ENCODE measurements at regions not wholly inside any gene's neighbourhood (a gene's known extent, or its start where the extent isn't known, plus 50 kb on each side); places are given as distances from the start of the nearest gene placed in this dataset.
A peak's percentile ranks its signal among the peaks of the same experiment; 100 is the strongest.
"Not testable (repeated sequence)": the region's sequence is repeated elsewhere in the genome, so short reads cannot be mapped to it uniquely, and the experiment has no call there.

DNA sequence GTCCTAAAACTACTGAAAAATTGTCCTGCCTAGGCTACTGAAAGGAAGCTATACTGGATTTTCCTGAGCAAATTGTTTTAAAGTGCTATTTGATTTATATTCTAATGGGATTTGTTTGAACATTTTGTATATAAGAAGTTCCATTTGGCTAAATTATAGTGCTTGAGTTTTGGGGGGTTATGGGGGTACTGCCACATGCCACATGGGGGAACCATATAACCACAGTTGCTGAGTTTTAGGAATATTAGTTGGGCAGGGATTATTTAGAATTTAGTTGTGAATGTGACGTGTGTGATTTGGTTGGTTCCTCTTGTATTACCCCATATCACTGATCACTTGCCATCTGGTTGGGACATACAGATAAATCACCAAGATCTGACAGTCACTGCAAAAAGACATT lies 224.5 kb upstream of the TAPT1 start:
- no peak for DNase-seq (ENCODE audit: low read depth)

DNA sequence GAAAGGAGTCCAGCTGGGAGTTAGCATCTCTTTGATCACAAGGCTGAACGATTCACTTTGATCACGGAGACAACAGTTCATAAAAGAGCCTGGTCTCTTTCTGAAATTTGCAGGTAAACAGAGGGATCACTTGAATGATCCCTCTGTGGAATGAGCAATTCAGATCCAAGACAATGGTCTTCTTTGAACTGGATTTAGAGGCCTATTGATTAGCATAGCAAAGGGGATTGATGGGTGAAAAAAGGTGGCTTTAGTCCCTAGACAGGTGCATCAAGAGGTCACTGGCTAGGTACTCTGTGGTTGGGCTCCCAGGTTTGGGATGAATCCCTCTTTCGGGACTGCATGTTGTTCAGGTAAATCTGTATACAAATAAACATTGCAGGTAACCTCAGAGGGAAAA lies 223.8 kb upstream of the TAPT1 start:
- no peak for DNase-seq (ENCODE audit: low read depth)

DNA sequence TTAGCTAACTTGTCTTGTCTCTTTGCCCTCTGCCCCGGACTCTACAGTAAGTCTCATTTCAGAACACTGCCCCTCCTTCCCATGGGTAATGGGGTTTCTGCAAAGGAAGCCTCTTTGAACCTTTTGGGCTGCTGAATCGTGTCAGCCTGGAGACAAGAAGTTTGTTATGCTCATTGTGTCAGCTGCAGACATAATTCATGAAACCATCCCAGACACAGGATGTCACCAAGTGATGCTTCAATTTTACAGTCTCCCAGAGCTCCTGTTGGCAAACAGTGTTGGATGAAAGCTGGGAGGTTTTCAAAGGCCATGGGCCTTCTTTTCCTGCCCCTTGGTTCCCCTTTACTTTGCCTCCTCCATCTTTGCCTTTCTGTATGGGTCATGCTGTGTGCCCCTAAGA lies 223.1 kb upstream of the TAPT1 start:
- no peak for DNase-seq (ENCODE audit: low read depth)

DNA sequence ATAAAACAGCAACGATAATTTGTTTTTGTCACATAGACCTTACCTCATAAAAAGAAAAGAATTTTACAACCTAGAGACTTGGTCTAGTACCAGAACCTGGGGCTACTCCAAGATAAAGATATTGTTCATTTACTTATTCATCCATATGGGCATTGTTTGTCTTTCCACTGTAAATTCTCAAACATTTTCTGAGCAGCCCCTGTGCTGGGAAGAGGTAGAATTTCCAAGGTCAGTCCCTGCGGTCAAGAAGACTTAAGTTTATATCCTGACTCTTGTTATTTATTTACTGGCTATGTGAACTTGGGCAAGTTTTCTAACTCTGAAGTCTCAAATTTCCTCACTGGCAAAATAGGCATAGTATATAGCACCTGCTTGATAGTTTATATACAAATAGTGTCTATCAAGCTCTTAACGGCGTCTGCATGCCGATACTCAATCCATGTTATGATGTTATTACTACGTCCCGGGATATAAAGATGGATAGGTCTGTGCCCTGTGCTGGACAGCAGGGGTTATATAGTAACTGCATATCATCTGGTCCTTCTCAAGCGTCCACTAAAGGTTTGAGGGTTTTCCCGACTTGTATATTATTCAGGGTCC lies 222.1 kb upstream of the TAPT1 start:
- DNase-seq (ENCODE audit: low read depth), result no peak

DNA sequence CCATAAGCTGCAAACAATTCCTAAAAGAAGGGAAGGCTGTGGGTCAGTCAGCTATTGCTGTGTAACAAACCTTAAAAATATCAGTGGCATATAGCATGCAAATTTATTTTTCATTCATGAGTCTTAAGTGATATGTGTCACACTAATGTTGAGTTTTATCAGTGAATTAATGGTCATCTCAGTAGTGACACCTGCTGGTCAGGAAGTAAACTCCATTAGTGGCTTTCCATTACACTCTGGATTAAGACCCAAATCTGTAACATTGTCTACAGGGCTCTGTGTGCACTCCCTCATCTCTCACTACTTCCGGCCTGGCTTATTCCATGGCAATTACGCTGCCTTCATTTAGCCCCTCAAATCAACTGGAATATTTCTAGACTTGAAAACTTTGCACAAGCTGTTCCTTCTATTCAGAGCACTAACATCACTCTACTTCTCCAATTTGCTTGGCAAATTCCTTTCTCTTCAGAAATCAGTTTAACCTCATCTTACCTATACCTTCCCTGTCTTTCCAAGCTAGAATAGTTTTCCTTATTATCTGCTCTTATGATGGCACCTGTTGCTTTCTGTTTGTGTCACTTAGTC lies 217.3 kb upstream of the TAPT1 start:
- DNase-seq (ENCODE audit: low read depth), result peak; percentile 46

DNA sequence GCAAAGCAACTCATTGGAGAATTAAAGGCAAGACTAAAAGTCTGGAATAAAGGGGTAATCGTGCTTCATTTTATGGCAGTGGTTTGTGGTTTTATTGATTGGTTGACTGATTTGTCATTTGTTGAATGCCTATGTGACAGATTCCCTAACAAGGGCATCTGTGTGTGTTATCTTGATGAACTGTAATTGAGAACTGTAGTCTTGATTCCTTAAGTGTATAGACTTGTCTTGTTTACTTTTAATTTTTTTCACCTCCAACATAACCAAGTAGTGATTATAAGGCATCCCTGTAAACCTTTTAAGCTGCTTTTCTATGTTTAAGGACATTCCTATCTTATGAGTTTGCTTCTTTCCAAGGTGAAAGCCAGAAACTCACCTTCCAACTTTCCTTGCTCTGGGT lies 216.0 kb upstream of the TAPT1 start:
- DNase-seq (ENCODE audit: low read depth), result no peak

DNA sequence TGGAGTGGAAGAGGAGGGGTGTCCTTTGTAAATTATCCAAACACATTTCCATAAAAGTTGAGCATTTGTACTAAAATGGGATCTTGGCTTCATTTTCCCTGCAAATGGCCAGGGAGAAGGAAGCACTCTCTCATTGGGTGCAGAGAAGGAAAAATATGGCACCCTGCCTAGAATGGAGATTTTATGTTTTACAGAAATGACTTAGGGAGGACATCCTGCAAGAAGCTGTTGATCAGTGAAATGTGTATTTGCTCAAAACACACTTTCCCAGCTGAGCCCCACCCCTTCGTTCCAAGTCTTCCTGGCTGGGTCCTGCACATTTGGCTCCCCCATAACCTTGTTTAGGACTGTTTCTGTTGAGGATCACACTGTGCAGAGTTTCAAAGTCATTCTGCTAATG lies 213.5 kb upstream of the TAPT1 start:
- DNase-seq (ENCODE audit: low read depth), result no peak

DNA sequence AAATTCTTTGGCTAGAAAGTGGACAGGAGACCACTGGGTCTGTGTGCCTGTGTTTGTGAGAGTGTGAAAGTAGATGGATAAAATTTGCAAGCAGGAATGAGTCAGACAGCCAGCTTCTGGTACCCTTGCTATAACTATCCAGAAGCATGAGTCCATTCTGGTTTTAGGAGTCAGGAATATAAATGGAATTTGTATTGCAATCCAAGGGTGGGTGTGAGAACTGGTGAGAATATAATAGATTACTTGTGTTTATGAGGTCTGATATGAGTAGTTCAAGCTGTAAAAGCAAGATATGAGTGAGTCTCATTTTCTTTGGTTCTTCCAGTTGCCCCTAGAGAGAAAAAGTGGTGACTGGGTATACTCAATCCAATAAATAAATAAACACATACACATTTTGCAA lies 212.7 kb upstream of the TAPT1 start:
- DNase-seq (ENCODE audit: low read depth), result no peak

DNA sequence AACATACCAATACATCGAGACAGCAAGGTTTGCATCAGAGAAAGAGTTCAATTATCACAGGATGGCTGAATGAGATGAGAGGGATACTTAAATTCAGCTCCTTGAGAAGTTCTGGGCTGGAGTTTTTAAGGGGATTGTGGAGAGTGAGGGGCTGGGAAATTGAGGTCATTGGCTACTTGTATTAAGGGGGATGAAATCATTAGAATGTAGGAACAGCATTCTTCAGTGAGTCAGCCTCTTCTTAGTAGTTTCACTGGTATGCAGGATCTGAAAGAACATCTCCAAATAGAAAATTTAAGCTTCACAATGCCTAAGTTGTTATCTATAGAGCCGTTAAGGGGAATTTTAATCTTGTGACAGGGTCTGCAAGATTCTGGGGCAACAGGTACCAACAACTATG lies 211.6 kb upstream of the TAPT1 start:
- no peak for DNase-seq (ENCODE audit: low read depth)

DNA sequence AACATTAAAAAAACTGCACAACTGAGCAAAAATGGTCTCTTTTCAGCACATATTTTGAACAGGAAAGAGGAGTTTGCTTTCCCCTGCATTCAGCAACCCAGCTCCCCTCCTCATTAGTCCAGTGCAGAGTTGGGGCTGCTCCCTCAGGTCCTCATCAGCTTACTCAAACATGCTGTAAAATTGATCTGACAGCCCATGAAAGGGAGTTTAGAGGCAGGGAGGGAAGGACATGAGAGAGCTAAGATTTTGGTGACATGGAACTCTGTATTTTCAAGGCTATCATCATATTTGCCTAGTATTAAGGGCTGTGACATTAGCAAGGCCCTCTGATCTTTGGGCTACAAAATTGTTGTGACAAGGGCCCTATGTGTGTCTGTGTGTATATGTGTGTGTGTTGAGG lies 205.6 kb upstream of the TAPT1 start:
- no peak for DNase-seq (ENCODE audit: low read depth)

DNA sequence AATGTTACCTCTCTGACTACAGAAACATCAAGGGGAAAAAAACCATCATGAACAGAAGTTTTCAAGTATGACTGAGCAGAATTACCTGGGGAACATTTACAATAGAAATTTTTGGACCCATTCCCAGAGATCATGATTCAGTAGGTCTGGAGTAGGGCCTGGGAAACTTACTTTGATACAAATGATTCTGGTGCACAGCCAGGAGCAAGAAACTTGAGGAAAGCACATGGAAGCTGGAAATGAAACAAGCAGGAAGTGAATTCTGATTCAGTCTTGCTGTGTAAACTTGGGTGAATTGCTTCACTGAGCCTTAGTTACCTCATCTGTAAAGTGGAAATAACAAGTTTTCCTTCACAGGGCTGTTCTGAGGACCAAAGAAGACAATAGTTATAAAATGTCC lies 192.5 kb upstream of the TAPT1 start:
- DNase-seq (ENCODE audit: low read depth), result peak; percentile 33

DNA sequence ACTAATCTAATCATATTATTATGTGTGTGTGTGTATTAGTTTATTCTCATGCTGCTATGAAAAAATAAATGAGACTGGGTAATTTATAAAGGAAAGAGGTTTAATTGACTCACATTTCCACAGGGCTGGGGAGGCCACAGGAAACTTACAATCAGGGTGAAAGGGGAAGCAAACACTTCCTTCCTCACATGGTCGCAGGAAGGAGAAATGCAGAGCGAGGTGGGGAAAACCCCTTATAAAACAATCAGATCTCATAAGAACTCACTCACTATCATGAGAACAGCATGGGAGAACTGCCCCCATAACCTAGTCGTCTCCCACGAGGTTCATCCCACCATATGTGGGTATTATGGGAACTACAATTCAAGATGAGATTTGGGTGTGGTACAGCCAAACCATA lies 190.9 kb upstream of the TAPT1 start:
- no peak for DNase-seq (ENCODE audit: low read depth)

DNA sequence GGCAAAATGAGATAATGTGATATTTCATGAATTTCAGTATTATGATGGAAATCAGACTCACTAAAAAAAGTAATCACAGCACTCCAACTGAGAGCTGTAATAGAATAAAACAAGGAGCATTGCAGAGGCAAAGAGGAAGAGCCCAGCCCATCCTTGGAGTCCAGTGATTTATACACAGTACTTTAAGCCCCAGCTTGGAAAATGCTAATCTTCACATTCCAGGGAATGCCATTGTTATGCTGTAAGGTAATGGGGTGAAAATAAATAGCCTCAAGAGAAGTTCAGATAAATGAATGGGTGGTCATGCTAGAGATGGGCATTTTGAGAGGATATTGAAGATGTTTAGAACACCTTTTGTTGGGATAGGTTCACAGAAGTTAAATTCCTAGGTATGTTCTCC lies 190.3 kb upstream of the TAPT1 start:
- no peak for DNase-seq (ENCODE audit: low read depth)

DNA sequence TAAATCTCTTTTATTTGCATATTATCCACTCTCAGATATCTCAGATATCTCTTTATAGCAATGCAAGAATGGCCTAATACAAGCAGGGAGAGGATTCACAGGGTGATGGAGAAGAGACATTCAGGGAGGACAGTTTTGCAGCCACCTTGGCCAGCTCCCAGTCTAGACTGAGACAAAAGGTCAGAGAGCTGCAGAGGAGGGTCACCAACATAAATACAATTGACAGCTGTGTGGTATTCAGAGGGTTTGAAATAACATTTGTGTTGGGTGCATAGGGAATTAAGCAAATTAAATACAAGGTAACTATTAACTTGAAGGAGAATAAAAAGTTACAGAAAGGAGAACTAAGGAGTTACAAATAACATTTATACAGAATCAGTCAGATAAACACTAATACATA lies 189.5 kb upstream of the TAPT1 start:
- DNase-seq (ENCODE audit: low read depth), result no peak

DNA sequence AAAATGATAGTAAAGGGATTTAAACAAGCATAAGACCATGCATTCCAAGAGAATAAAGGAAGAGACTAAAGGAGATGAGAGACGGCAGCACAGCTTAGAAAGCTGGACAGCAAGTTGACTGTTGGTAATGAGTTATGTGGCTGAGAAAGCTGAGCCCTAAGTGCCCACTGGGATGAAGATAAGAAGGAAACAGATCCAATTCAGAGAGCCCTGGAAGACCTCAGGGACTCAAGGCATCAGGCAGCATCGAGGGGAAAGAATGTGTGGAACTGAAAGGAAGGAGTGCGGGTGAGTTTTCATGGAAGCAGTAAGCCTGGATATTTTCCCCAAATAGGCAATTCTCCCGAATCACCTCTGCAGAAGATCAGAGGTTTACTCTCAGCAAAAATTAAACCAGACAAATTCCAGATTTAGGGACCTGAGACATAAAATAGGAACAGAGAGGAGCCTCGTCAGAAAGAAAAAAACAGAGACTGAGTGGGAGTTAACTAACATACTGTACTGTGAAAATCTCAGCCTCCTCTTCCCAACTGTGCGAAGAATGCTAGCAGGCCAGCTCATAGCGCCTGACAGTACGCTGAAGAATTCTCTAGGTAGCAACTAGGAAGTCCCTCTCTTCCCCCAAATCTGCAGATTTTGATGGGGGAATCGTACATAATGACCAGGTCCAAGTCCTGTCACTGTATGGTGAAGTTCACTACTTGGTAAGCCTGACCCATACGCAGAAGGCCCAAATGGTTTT lies 187.7 kb upstream of the TAPT1 start:
- no peak for DNase-seq (ENCODE audit: low read depth)

DNA sequence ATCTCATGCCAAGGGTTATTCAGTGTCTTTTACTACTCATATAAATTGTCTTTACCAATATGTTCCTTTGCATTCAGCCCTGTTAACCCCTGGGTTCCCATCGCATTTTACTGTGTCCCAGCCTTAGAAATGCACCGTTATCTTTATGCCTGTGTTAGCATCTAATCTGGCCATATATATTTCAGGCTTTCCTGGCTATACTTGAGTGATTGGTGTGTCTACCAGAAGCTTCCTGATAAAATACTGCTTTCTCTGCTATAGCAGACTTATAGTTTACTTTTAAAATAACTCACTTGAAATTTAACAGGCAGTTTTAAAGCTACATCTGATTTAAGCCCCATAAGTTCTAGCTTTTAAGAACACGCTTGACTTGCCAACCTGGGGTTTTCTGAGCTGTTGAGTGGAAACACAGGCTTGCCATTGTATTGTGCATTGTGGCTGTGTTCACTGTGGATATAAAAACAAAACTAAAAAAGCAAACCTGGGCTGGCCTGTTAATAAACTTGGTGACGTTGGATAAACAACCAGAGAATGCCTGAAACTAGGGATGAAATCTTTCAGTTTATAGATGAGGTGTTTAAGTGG lies 185.3 kb upstream of the TAPT1 start:
- DNase-seq (ENCODE audit: low read depth), result no peak

DNA sequence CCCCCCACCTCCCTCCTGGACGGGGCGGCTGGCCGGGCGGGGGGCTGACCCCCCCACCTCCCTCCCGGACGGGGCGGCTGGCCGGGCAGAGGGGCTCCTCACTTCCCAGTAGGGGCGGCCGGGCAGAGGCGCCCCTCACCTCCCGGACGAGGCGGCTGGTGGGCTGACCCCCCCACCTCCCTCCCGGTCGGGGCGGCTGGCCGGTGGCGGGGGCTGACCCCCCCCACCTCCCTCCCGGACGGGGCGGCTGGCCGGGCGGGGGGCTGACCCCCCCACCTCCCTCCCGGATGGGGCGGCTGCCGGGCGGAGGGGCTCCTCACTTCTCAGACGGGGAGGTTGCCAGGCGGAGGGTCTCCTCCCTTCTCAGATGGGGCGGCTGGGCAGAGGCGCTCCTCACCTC lies 166.9 kb upstream of the TAPT1 start:
- DNase-seq (ENCODE audit: low read depth), result not testable (repeated sequence)

DNA sequence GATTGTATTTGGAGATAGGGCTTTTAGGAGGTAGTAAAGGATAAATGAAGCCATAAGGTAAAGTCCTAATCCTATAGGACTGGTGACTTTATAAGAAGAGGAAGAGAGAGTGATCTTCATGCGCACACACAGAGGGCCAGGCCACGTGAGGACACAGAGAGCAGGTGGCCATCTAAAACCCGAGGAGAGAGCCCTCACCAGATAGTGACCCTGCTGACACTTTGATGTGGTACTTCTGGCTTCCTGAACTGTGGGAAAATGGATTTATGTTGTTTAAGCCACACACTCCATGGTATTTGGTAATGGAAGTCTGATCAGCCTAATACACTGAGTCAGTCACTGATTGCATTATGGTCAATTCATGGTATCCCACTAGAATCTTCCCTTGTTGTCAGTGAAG lies 164.9 kb upstream of the TAPT1 start:
- no peak for DNase-seq (ENCODE audit: low read depth)

DNA sequence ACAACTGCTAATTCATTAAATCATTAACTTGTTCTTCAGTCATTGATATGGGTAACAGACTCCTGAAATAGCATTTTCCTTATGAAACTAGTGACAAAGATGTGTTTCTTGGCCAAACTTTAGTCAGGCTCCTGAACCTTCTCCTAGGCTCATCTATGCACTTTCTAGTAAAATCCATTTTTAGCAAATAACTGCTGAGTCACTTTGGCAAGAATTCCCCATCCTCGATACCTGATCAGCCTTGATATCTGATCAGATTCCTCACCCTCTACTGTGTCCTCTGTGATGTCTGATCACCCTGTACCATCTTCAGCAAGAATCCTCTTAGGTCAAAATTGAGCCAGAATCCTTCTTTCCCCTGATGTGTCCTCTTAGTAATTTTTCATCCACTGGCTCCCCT lies 161.2 kb upstream of the TAPT1 start:
- DNase-seq (ENCODE audit: low read depth), result no peak

DNA sequence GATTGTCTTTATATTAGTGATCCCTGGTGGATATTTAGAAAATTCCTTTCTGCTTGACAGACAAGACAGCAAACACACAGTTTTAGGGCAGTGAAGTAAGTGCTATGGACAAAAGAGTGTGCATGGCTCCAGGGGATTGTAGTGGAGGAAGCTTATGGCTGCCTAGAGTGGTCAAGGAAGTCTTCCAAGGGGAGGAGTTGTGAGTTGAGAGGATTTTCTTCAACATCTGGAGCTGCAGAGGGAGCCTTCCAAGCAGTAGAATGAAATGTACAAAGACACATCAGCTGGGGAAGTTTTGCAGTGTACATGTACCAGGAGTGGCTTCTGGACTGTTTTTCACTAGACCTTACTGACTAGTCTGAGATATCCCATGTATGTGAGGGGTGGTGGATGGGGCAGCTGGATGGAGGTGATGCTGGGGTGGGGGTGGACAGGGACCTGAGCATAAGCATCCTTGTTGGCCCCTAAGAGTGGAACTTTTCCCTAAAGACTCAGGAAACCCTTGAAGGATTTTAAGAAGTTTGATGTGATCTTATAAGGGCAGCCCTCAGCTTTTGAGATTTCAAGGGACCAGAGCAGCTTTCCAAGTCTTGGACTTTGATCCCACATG lies 160.5 kb upstream of the TAPT1 start:
- no peak for DNase-seq (ENCODE audit: low read depth)

DNA sequence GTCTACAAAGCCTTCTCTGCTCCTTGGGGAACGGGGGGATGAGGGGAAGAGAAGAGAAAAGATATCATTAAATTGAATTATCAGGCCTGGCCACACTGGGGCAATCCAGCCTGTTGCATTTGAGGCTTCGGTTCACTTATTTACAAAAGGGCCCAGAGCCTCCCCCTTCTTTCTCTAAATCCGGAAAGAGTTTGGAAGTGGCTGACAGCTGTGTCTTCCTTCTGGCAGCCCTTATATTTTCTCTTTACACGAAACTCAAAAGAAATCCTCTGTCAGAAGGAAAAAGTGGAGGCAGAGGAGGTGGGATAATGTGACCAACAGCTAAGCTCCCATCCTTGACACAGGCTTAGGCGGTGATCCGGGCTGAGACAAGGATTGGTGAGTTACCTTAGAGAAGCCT lies 158.3 kb upstream of the TAPT1 start:
- DNase-seq (ENCODE audit: low read depth), result no peak

DNA sequence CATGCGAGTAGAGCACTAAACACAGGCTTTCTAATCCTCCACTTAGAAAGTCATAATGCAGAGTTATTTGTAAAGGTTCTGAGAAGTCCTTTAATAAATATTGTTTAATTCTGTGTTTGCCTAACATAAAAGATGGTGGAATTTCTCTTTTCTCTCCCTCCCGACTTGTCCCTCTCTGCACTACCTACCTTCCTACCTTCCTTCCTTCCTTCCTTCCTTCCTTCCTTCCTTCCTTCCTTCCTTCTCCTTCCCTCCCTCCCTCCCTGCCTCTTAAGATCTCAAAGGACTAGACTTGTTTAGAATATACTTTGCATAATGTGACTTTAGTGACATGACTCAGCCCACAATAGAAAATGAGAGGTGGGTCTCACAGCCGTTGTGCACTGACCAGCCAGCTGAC lies 156.3 kb upstream of the TAPT1 start:
- no peak for DNase-seq (ENCODE audit: low read depth)

DNA sequence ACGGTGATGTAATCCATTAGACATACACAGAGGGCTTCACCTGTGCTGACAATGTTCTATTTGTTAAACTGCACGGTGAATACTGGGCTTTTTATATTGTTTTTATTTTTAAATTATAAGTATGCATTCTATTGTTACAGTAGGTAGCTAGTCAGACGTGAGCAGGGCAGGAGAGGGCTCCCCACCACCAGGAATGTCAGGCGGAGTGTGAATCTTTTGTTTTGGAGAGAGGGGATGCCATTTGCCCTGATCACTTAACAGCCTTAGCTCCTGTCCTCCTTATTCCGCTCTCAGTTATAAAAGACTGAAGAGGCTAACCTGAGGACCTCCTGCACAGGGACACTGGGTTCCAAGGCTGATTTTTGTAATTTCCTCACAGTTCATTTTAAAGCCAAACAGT lies 151.6 kb upstream of the TAPT1 start:
- DNase-seq (ENCODE audit: low read depth), result no peak

Data from fibroblast of the conjunctiva (primary cell).